ENCODE measurements at regions not wholly inside any gene's neighbourhood (a gene's known extent, or its start where the extent isn't known, plus 50 kb on each side); places are given as distances from the start of the nearest gene placed in this dataset.

- H2BK120ac ChIP-seq (ENCODE audit: low read depth, low read length, poor library complexity, severe bottlenecking), result no peak overlapping the region
- no peak overlapping the region for H3K4me2 ChIP-seq (ENCODE audit: insufficient read depth, insufficient read length, low read length)
- no peaks in the 10 kb centered on the region for H4K20me1 ChIP-seq (ENCODE audit: control insufficient read depth, insufficient read depth, insufficient read length)
- no peak overlapping the region for H2BK15ac ChIP-seq (ENCODE audit: low read depth, low read length)
- H3K27me3 ChIP-seq (ENCODE audit: insufficient read depth, low read length), result no peaks in the 10 kb centered on the region
- WGBS (ENCODE audit: extremely low coverage, insufficient read length, low lambda C conversion rate), result no CpG with 5 or more reads among the region's 1 CpG
- no peak overlapping the region for H3K56ac ChIP-seq (ENCODE audit: insufficient read length, low read depth, low read length)
- no peak overlapping the region for H3K23ac ChIP-seq (ENCODE audit: insufficient read length, low read depth, low read length)
- no peak overlapping the region for H2BK12ac ChIP-seq (ENCODE audit: insufficient read length, low read depth, low read length)
- H3K4ac ChIP-seq (ENCODE audit: low read depth, low read length), result no peak overlapping the region
- no peak overlapping the region for H2AK5ac ChIP-seq (ENCODE audit: insufficient read length, low read length)
- TF ChIP-seq CTCF (conservative IDR thresholded peaks at IDR 0.05), result no peak
- no peak overlapping the region for H3K27ac ChIP-seq (ENCODE audit: insufficient read length, low read depth, low read length)
- H4K8ac ChIP-seq (replicated peaks; ENCODE audit: insufficient read length, low read depth, low read length), result no peak overlapping the region
- Mint-ChIP-seq H3K36me3 (ENCODE audit: insufficient read depth in 1 of 3, low read depth in 3 of 3) (no peaks in the 10 kb centered on the region; a peak in 1 of 7 replicates), H3K27me3 (ENCODE audit: low read depth) (no peaks in the 10 kb centered on the region), H3K9me3 (peaks cover 0 to 3% of the 10 kb centered on the region in 2 experiments; a peak in 1 of 5 replicates), H3K4me1 (no peaks in the 10 kb centered on the region), H3K27ac (no peak overlapping the region), H3K4me3 (no peak overlapping the region)
- no peaks in the 10 kb centered on the region for H3K9me3 ChIP-seq (ENCODE audit: control insufficient read depth, low read depth, low read length)
- H2BK5ac ChIP-seq (ENCODE audit: insufficient read length, low read length), result no peak overlapping the region
- H3T11ph ChIP-seq (ENCODE audit: low read length), result no peak overlapping the region
- no peak overlapping the region for H4K5ac ChIP-seq (ENCODE audit: insufficient read length, low read depth, low read length)
- no peak overlapping the region for H2AFZ ChIP-seq (ENCODE audit: low read length)
- no peaks in the 10 kb centered on the region for H3K79me1 ChIP-seq (ENCODE audit: insufficient read depth, low read depth, low read length, poor library complexity, severe bottlenecking)
- no peak overlapping the region for H2BK20ac ChIP-seq (ENCODE audit: low read depth, low read length, poor library complexity, severe bottlenecking)
- H3K14ac ChIP-seq (ENCODE audit: insufficient read depth, low read length), result no peak overlapping the region
- H4K91ac ChIP-seq (ENCODE audit: insufficient read length, low read depth, low read length), result no peak overlapping the region
- DNase-seq, result no peak
- H3K4me1 ChIP-seq (ENCODE audit: insufficient read depth, low read length), result no peaks in the 10 kb centered on the region
- H3K9ac ChIP-seq (ENCODE audit: extremely low read depth, insufficient read length, low read length), result no peak overlapping the region
- H3K23me2 ChIP-seq (ENCODE audit: insufficient read length, low read depth, low read length, poor library complexity, severe bottlenecking), result no peaks in the 10 kb centered on the region
- no peaks in the 10 kb centered on the region for H3K79me2 ChIP-seq (ENCODE audit: insufficient read depth, low read length)
- no peak overlapping the region for H3K18ac ChIP-seq (ENCODE audit: insufficient read length, low read depth, low read length)
Measured at GRCh38 chr5:39822020-39822419, 397.2 kb upstream of the DAB2 start.

Measured in H9 (cell line).